ENCODE measurements at regions not wholly inside any gene's neighbourhood (a gene's known extent, or its start where the extent isn't known, plus 50 kb on each side); places are given as distances from the start of the nearest gene placed in this dataset.

- WGBS, 2 donors, result 34 to 47% methylated on average over 2 of the region's 2 CpGs
- no peak overlapping the region for H3K4me3 ChIP-seq (ENCODE audit: low read length in 2 of 2)
- DNase-seq (no peak), ATAC-seq (ENCODE audit: low FRiP score) (no peak)
- no peak overlapping the region for H3K27ac ChIP-seq (ENCODE audit: low read depth in 1 of 2, low read length in 2 of 2)
- intact Hi-C loops (cut with DNase I), result no loop called here
- peaks cover 0 to 1% of the 10 kb centered on the region in 2 donors for H3K27me3 ChIP-seq (ENCODE audit: control insufficient read depth in 1 of 2, insufficient read depth in 2 of 2, low read length in 1 of 2)
- H3K9me3 ChIP-seq (ENCODE audit: control insufficient read depth, low read length), result peaks cover 1% of the 10 kb centered on the region
- H3K4me1 ChIP-seq (ENCODE audit: control insufficient read depth in 1 of 2, insufficient read depth in 2 of 2, low read length in 2 of 2), result no peaks in the 10 kb centered on the region
- no peaks in the 10 kb centered on the region for H3K36me3 ChIP-seq (ENCODE audit: control insufficient read depth in 1 of 2, insufficient read depth in 2 of 2, low read length in 1 of 2)
Observed at GRCh38 chr4:82033862-82034261, 339.9 kb downstream of the HNRNPD start.

GRCh38 chr4:82031376-82031927 is 342.3 kb downstream of the HNRNPD start:
- Histone ChIP-seq H3K27me3 (ENCODE audit: control insufficient read depth in 1 of 2, insufficient read depth in 2 of 2, low read length in 1 of 2) (no peaks in the 10 kb centered on the region), H3K4me3 (ENCODE audit: low read length in 2 of 2) (no peak overlapping the region), H3K36me3 (ENCODE audit: control insufficient read depth in 1 of 2, insufficient read depth in 2 of 2, low read length in 1 of 2) (no peaks in the 10 kb centered on the region), H3K9me3 (ENCODE audit: control insufficient read depth, low read length) (peaks cover 2% of the 10 kb centered on the region), H3K4me1 (ENCODE audit: control insufficient read depth in 1 of 2, insufficient read depth in 2 of 2, low read length in 2 of 2) (no peaks in the 10 kb centered on the region), H3K27ac (ENCODE audit: low read depth in 1 of 2, low read length in 2 of 2) (no peak overlapping the region)
- ATAC-seq (ENCODE audit: low FRiP score) (no peak), DNase-seq (no peak)
- WGBS, 2 donors, result 57 to 68% methylated on average over 2 of the region's 2 CpGs
- intact Hi-C loops (cut with DNase I), result no loop called here

- Histone ChIP-seq H3K27me3 (ENCODE audit: control insufficient read depth in 1 of 2, insufficient read depth in 2 of 2, low read length in 1 of 2) (no peaks in the 10 kb centered on the region), H3K9me3 (ENCODE audit: control insufficient read depth, low read length) (peaks cover 1% of the 10 kb centered on the region), H3K4me1 (ENCODE audit: control insufficient read depth in 1 of 2, insufficient read depth in 2 of 2, low read length in 2 of 2) (no peaks in the 10 kb centered on the region), H3K27ac (ENCODE audit: low read depth in 1 of 2, low read length in 2 of 2) (no peak overlapping the region), H3K4me3 (ENCODE audit: low read length in 2 of 2) (no peak overlapping the region), H3K36me3 (ENCODE audit: control insufficient read depth in 1 of 2, insufficient read depth in 2 of 2, low read length in 1 of 2) (no peaks in the 10 kb centered on the region)
- DNase-seq, result no peak
- WGBS, 2 donors, result 62 to 68% methylated on average over 2 of the region's 2 CpGs
- intact Hi-C loops (cut with DNase I), result no loop called here
- no peak for ATAC-seq (ENCODE audit: low FRiP score)
Observed at GRCh38 chr4:82017680-82018079, 356.1 kb downstream of the HNRNPD start.

- Histone ChIP-seq H3K4me1 (ENCODE audit: control insufficient read depth in 1 of 2, insufficient read depth in 2 of 2, low read length in 2 of 2) (no peaks in the 10 kb centered on the region), H3K4me3 (ENCODE audit: low read length in 2 of 2) (no peak overlapping the region), H3K36me3 (ENCODE audit: control insufficient read depth in 1 of 2, insufficient read depth in 2 of 2, low read length in 1 of 2) (no peaks in the 10 kb centered on the region), H3K27me3 (ENCODE audit: control insufficient read depth in 1 of 2, insufficient read depth in 2 of 2, low read length in 1 of 2) (no peaks in the 10 kb centered on the region), H3K9me3 (ENCODE audit: control insufficient read depth, low read length) (peaks cover 1% of the 10 kb centered on the region), H3K27ac (ENCODE audit: low read depth in 1 of 2, low read length in 2 of 2) (no peak overlapping the region)
- DNase-seq (no peak), ATAC-seq (ENCODE audit: low FRiP score) (no peak)
- intact Hi-C loops (cut with DNase I), result no loop called here
- 18 to 29% methylated on average over 1 of the region's 1 CpG for WGBS, 2 donors
Observed at GRCh38 chr4:82005158-82005557, 368.6 kb downstream of the HNRNPD start.

- no peak overlapping the region for H3K27ac ChIP-seq (ENCODE audit: low read depth in 1 of 2, low read length in 2 of 2)
- H3K4me3 ChIP-seq (ENCODE audit: low read length in 2 of 2), result no peak overlapping the region
- intact Hi-C loops (cut with DNase I), result no loop called here
- whole genome bisulfite sequencing, 2 donors, result 80 to 84% methylated on average over 2 of the region's 2 CpGs
- DNase-seq (no peak), ATAC-seq (ENCODE audit: low FRiP score) (no peak)
- no peaks in the 10 kb centered on the region for H3K27me3 ChIP-seq (ENCODE audit: control insufficient read depth in 1 of 2, insufficient read depth in 2 of 2, low read length in 1 of 2)
- H3K4me1 ChIP-seq (ENCODE audit: control insufficient read depth in 1 of 2, insufficient read depth in 2 of 2, low read length in 2 of 2), result no peaks in the 10 kb centered on the region
- H3K9me3 ChIP-seq (ENCODE audit: control insufficient read depth, low read length), result no peaks in the 10 kb centered on the region
- H3K36me3 ChIP-seq (ENCODE audit: control insufficient read depth in 1 of 2, insufficient read depth in 2 of 2, low read length in 1 of 2), result no peaks in the 10 kb centered on the region
Observed at GRCh38 chr4:81997313-81997712, 376.5 kb downstream of the HNRNPD start.

GRCh38 chr4:81990898-81991297 is 382.9 kb downstream of the HNRNPD start:
- no peaks in the 10 kb centered on the region for H3K36me3 ChIP-seq (ENCODE audit: control insufficient read depth in 1 of 2, insufficient read depth in 2 of 2, low read length in 1 of 2)

GRCh38 chr4:81990211-81990610 is 383.6 kb downstream of the HNRNPD start:
- H3K4me3 ChIP-seq (ENCODE audit: low read length in 2 of 2), result no peak overlapping the region
- no peak overlapping the region for H3K27ac ChIP-seq (ENCODE audit: low read depth in 1 of 2, low read length in 2 of 2)
- WGBS, 2 donors, result 33 to 36% methylated on average over 4 of the region's 4 CpGs
- ATAC-seq (ENCODE audit: low FRiP score), result no peak
- no peaks in the 10 kb centered on the region for H3K27me3 ChIP-seq (ENCODE audit: control insufficient read depth in 1 of 2, insufficient read depth in 2 of 2, low read length in 1 of 2)
- DNase-seq, result no peak
- intact Hi-C loops (cut with DNase I), result no loop called here
- no peaks in the 10 kb centered on the region for H3K36me3 ChIP-seq (ENCODE audit: control insufficient read depth in 1 of 2, insufficient read depth in 2 of 2, low read length in 1 of 2)
- H3K4me1 ChIP-seq (ENCODE audit: control insufficient read depth in 1 of 2, insufficient read depth in 2 of 2, low read length in 2 of 2), result no peaks in the 10 kb centered on the region
- H3K9me3 ChIP-seq (ENCODE audit: control insufficient read depth, low read length), result no peaks in the 10 kb centered on the region

More at GRCh38 chr4:81990898-81991297, 382.9 kb downstream of the HNRNPD start:
- H3K4me1 ChIP-seq (ENCODE audit: control insufficient read depth in 1 of 2, insufficient read depth in 2 of 2, low read length in 2 of 2), result no peaks in the 10 kb centered on the region
- H3K9me3 ChIP-seq (ENCODE audit: control insufficient read depth, low read length), result no peaks in the 10 kb centered on the region
- DNase-seq, result no peak
- no peak overlapping the region for H3K4me3 ChIP-seq (ENCODE audit: low read length in 2 of 2)
- intact Hi-C loops (cut with DNase I), result no loop called here
- no peaks in the 10 kb centered on the region for H3K27me3 ChIP-seq (ENCODE audit: control insufficient read depth in 1 of 2, insufficient read depth in 2 of 2, low read length in 1 of 2)
- WGBS, 2 donors, result 40 to 45% methylated on average over 1 of the region's 1 CpG
- no peak overlapping the region for H3K27ac ChIP-seq (ENCODE audit: low read depth in 1 of 2, low read length in 2 of 2)
- no peak for ATAC-seq (ENCODE audit: low FRiP score)

- WGBS, 2 donors, result 20 to 27% methylated on average over 1 of the region's 1 CpG
- Histone ChIP-seq H3K4me3 (ENCODE audit: low read length in 2 of 2) (no peak overlapping the region), H3K27ac (ENCODE audit: low read depth in 1 of 2, low read length in 2 of 2) (no peak overlapping the region), H3K36me3 (ENCODE audit: control insufficient read depth in 1 of 2, insufficient read depth in 2 of 2, low read length in 1 of 2) (no peaks in the 10 kb centered on the region), H3K9me3 (ENCODE audit: control insufficient read depth, low read length) (peaks cover 1% of the 10 kb centered on the region), H3K27me3 (ENCODE audit: control insufficient read depth in 1 of 2, insufficient read depth in 2 of 2, low read length in 1 of 2) (no peaks in the 10 kb centered on the region), H3K4me1 (ENCODE audit: control insufficient read depth in 1 of 2, insufficient read depth in 2 of 2, low read length in 2 of 2) (no peaks in the 10 kb centered on the region)
- ATAC-seq (ENCODE audit: low FRiP score), result no peak
- intact Hi-C loops (cut with DNase I), result no loop called here
- no peak for DNase-seq
Observed at GRCh38 chr4:81989202-81989601, 384.6 kb downstream of the HNRNPD start.

- ATAC-seq (ENCODE audit: low FRiP score) (no peak), DNase-seq (no peak)
- Histone ChIP-seq H3K27me3 (ENCODE audit: control insufficient read depth in 1 of 2, insufficient read depth in 2 of 2, low read length in 1 of 2) (no peaks in the 10 kb centered on the region), H3K9me3 (ENCODE audit: control insufficient read depth, low read length) (peaks cover 1% of the 10 kb centered on the region), H3K27ac (ENCODE audit: low read depth in 1 of 2, low read length in 2 of 2) (no peak overlapping the region), H3K36me3 (ENCODE audit: control insufficient read depth in 1 of 2, insufficient read depth in 2 of 2, low read length in 1 of 2) (no peaks in the 10 kb centered on the region), H3K4me3 (ENCODE audit: low read length in 2 of 2) (no peak overlapping the region), H3K4me1 (ENCODE audit: control insufficient read depth in 1 of 2, insufficient read depth in 2 of 2, low read length in 2 of 2) (no peaks in the 10 kb centered on the region)
- WGBS, 2 donors, result 88 to 92% methylated on average over 4 of the region's 4 CpGs
- intact Hi-C loops (cut with DNase I), result no loop called here
Observed at GRCh38 chr4:81988178-81988577, 385.6 kb downstream of the HNRNPD start.

Data from aorta (tissue), 5 donors.